GM18505 (cell line): ENCODE measurements at regions not wholly inside any gene's neighbourhood (a gene's known extent, or its start where the extent isn't known, plus 50 kb on each side); places are given as distances from the start of the nearest gene placed in this dataset.

Experiments
- ATAC-seq: cut with Tn5 transposase; IDR thresholded peaks from one replicate; pipeline ENCODE4 v1.9.1; 2021; ENCODE audit not compliant: unreplicated experiment
- POLR2A ChIP-seq: IDR thresholded peaks from 4 replicates; pipeline ENCODE4 v1.6.1; 2011; ENCODE audit warnings: borderline replicate concordance; ENCODE audit not compliant: insufficient read depth, insufficient read length; ENCODE audit errors: extremely low read depth

DNA sequence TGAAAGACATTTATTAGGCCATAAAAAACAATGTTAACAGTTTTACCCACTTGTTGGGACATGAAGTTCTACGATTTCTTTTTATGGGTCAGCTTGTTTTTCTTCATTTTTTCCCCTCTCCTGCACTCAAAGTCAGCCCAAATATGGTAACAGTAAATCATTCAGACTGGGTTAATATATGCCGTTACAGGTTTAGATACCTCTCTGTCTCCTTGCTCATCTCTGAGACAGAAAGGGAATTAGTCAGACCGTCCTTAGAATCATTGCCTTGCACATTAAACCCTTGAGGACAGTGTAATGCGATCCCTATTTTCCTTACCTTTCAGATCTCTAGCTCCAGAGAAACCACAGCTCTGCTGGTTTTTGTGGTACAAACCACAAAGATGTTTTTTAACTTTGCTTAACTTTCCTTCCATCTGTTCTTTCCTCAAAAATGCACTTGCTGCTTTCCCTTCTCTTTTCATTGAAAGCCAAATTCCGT is 613.3 kb downstream of the PLPP3 start:
- ATAC-seq = no peak
- TF ChIP-seq POLR2A = no peak

- no peak for ATAC-seq
- TF ChIP-seq POLR2A = no peak
These were observed 616.9 kb downstream of the PLPP3 start for GRCh38 chr1:55962472-55962871.

DNA sequence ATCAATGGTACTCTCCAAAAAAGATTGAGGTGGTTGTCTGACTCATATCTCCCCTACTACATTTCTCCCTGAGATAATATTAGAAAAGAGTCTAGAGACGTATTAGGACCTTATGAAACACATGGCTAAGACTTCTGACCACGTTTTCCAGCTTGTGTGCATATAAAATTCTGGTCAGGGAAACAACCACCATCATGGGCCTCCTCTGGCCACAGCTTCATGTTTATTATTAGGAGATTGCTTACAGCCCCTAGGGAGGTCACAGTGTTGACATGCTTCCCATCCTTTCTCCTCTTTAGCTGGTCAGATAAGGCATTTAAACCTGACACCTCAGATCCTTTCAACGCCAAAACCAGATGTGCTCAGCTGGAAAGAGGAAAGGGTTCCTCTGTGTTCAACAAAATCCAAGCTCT is 620.2 kb downstream of the PLPP3 start:
- TF ChIP-seq POLR2A = no peak
- no peak for ATAC-seq

GRCh38 chr1:55958498-55958897 is 620.9 kb downstream of the PLPP3 start:
- no peak for ATAC-seq
- no peak for TF ChIP-seq POLR2A

DNA sequence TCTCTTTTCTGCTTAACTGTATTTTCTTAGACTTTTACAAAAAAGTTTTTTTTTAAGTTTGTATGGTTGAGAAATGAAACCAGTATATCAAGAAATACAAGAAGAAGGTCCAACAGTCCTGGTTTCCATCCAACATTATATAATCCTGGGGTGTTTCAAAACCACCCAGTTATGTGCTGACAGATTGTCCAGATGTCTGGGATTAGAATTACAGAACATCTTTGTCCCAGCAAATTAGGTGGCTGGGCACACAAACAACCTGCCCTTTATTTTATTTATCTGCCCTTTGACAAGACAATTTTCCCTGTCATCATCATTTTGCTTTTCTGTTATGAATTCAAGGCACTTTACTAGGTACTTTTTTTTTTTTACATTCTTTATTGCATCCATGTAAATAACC is 622.1 kb downstream of the PLPP3 start:
- no peak for ATAC-seq
- TF ChIP-seq POLR2A = no peak

GRCh38 chr1:55955016-55955621 is 624.2 kb downstream of the PLPP3 start:
- no peak for ATAC-seq
- TF ChIP-seq POLR2A = no peak

GRCh38 chr1:55951291-55951690 is 628.1 kb downstream of the PLPP3 start:
- TF ChIP-seq POLR2A = no peak
- no peak for ATAC-seq

- no peak for TF ChIP-seq POLR2A
- ATAC-seq = no peak
These were observed 631.9 kb downstream of the PLPP3 start for GRCh38 chr1:55947446-55947845.

- ATAC-seq = no peak
- no peak for TF ChIP-seq POLR2A
These were observed 635.5 kb downstream of the PLPP3 start for GRCh38 chr1:55943721-55944435.

GRCh38 chr1:55943012-55943411 is 636.4 kb downstream of the PLPP3 start:
- TF ChIP-seq POLR2A = no peak
- no peak for ATAC-seq

DNA sequence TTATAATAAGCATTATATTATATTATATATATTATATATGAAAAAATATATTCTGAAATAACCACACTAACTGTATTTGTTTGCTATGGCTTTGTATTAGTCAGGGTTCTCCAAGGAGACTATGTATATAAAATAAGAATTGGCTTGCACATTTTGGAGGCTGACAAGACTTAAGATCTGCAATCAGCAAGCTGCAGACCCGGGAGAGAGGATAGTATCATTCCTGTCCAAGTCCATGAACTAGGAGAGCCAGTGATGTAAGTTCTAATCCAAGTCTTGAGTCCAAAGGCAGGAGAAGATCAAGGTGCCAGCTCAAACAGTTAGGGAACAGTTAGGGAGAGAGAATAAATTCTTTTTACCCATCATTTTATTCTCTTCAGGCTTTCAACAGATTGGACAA is 639.5 kb downstream of the PLPP3 start:
- TF ChIP-seq POLR2A = no peak
- no peak for ATAC-seq

- TF ChIP-seq POLR2A = no peak
- ATAC-seq = no peak
These were observed 640.5 kb downstream of the PLPP3 start for GRCh38 chr1:55938861-55939260.

DNA sequence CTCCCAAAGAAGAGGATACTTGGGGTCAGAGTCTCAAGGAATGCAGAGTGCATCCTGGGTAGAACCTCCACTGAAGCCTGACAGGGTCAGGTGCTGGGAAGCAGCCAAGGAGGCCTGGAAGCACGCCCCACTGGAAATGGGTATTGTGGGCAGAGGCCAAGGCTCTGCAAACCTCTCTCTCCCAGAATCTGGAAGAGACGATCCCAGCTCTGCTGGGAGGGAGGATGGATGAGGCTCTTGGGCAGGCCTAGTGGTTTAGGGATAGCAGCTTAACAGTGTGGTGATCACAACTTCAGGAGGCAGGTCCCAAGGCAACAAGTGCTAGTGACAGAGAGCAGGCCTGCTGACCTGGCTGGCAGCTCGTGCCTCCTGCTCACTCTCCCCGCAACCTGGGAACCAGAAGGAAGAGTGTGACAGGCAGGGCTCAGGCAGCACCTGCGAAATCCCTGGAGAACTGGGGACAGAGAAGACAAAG is 641.0 kb downstream of the PLPP3 start:
- no peak for ATAC-seq
- TF ChIP-seq POLR2A = no peak

DNA sequence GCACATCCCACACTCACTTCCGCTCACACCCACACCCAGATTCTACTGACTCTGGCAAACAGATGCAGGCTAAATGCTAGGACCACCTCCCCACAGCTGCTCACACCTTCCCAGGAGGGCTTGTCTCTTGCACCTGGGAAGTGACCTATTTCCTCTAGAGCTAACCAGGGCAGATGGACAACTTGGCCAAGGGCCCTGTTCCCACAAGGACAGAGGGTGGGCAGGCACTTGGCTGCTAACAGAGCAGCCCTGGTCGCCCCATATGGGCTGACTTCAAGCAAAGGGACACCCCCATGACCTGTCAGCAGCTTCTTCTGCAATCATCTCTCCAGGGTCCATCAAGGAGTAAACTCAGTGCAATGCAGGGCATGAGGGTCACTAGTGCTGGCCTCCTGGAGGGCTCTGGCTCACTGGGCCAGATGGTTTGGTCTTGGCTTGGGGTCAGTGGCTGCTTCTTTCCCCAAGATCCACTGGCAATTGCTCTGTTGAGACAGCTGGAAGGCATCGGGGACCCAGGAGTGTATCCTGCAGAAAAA is 641.5 kb downstream of the PLPP3 start:
- no peak for ATAC-seq
- TF ChIP-seq POLR2A = no peak
